HCT116 (cell line): ENCODE measurements at regions not wholly inside any gene's neighbourhood (a gene's known extent, or its start where the extent isn't known, plus 50 kb on each side); places are given as distances from the start of the nearest gene placed in this dataset.

ENCODE experiments used
- CTCF ChIP-seq, 3 experiments: fragments of 200-600 bp in 1 of 3; sonication (generic) in 1 of 3; IDR thresholded peaks in 2 of 3; conservative IDR thresholded peaks in 1 of 3; 2 replicates each; pipeline ENCODE4 v1.5.1; 2012 to 2017; ENCODE audit warnings: low read depth in 2 of 3, low read length in 2 of 3, antibody characterized with exemption in 1 of 3, borderline replicate concordance in 1 of 3, control low read depth in 1 of 3, mild to moderate bottlenecking in 1 of 3, mixed read lengths in 1 of 3, mixed run types in 1 of 3, moderate library complexity in 1 of 3; ENCODE audit not compliant: insufficient read depth in 1 of 3
- EZH2phosphoT487 ChIP-seq: fragments of 200-600 bp; IDR thresholded peaks from 2 replicates; pipeline ENCODE4 v1.6.1; 2018; ENCODE audit warnings: antibody characterized with exemption, borderline replicate concordance
- RAD21 ChIP-seq: IDR thresholded peaks from 2 replicates; pipeline ENCODE4 v1.6.1; 2012; ENCODE audit warnings: low read depth, mild to moderate bottlenecking
- TF ChIP-seq, protein P1 (sequence below): IDR thresholded peaks from 2 replicates; pipeline ENCODE4 v1.6.1; 2012

DNA sequence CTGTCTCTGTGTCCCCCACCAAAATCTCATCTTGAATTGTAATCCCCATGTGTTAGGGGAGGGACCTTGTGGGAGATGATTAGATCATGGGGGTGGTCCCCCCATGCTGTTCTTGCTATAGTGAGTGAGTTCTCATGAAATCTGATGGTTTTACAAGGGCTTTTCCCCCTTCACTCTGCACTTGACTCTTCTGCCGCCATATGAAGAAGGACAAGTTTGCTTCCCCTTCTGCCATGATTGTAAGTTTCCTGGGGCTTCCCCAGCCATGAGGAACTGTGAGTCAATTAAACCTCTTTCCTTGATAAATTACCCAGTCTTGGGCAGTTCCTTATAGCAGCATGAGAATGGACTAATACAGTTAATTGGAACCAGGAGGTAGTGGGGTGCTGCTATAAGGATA, 137.1 kb upstream of the RAB4A start:
- TF ChIP-seq CTCF (IDR thresholded peaks at IDR 0.05 in 2 of 3, conservative IDR thresholded peaks at IDR 0.05 in 1 of 3; ENCODE audit: borderline replicate concordance in 1 of 3, insufficient read depth in 1 of 3, low read depth in 2 of 3, low read length in 2 of 3) (no peak), RAD21 (no peak), EZH2phosphoT487 (no peak)
- TF ChIP-seq, protein P1, sequence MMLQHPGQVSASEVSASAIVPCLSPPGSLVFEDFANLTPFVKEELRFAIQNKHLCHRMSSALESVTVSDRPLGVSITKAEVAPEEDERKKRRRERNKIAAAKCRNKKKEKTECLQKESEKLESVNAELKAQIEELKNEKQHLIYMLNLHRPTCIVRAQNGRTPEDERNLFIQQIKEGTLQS, result no peak
